ENCODE measurements at regions not wholly inside any gene's neighbourhood (a gene's known extent, or its start where the extent isn't known, plus 50 kb on each side); places are given as distances from the start of the nearest gene placed in this dataset.
A peak's percentile ranks its signal among the peaks of the same experiment; 100 is the strongest.

DNA sequence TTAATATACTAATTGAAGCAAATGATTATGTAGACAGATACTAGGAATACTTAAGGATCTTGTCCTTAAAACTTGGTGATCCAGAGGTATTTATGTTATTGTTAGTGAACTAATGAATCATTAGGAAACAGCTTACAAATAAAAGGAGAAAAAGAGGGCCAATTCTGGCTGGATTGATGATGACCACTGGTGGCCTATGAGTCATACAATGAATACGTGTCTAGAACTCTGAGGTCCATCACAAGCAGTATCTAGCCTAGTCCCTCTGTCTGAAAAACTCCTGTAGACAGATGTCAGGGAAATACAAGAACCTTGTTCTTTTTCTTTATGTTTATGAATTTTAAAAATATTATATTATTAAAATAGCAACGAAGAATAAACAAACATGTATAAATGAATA lies 51.7 kb upstream of the RTL1 start:
- intact Hi-C loops (cut with micrococcal nuclease) = loop anchor here (2.0 kb wide), 1 partner anchor 14 kb away; no protein-coding TSS in a partner anchor
- Histone ChIP-seq H2AFZ (ENCODE audit: low read depth, low read length) (no peak overlapping the region), H3K4me3 (replicated peaks in 1 of 3; ENCODE audit: insufficient read depth in 1 of 3, low read depth in 1 of 3, low read length in 3 of 3) (no peak overlapping the region), H3K9me3 (replicated peaks; ENCODE audit: control insufficient read depth, insufficient read depth, low read length) (no peaks in the 10 kb centered on the region), H3K4me1 (ENCODE audit: control insufficient read depth, extremely low read depth, insufficient read depth, low read length) (peaks cover 7% of the 10 kb centered on the region), H3K27me3 (ENCODE audit: control insufficient read depth in 2 of 2, insufficient read depth in 2 of 2, low read length in 2 of 2) (no peaks in the 10 kb centered on the region), H3K4me2 (ENCODE audit: insufficient read depth, low read length) (no peak overlapping the region), H3K79me2 (ENCODE audit: control insufficient read depth, insufficient read depth, low read length) (no peaks in the 10 kb centered on the region), H3K9me1 (replicated peaks; ENCODE audit: control insufficient read depth, extremely low read depth, insufficient read depth, low read length) (no peaks in the 10 kb centered on the region), H3K36me3 (ENCODE audit: control insufficient read depth in 2 of 2, extremely low read depth in 1 of 2, insufficient read depth in 2 of 2, low read length in 2 of 2) (peaks cover 0 to under 1% of the 10 kb centered on the region in 2 experiments), H4K20me1 (replicated peaks; ENCODE audit: control insufficient read depth, extremely low read depth, insufficient read depth, low read length) (no peaks in the 10 kb centered on the region), H3K27ac (ENCODE audit: insufficient read depth, low read depth, low read length) (no peak overlapping the region), H3K9ac (replicated peaks; ENCODE audit: extremely low read depth, insufficient read depth, low read length) (no peak overlapping the region)
- no TSS peak for BruUV-seq (replicated peaks)
- TF ChIP-seq JUN (IDR thresholded peaks at IDR 0.05; ENCODE audit: borderline replicate concordance, insufficient read depth, insufficient read length, low read depth) = peak; percentile 57
- TF ChIP-seq FOS (IDR thresholded peaks at IDR 0.05; ENCODE audit: borderline replicate concordance, insufficient read depth, low read length) = peak; percentile 84
- TF ChIP-seq EZH2 (IDR thresholded peaks at IDR 0.05; ENCODE audit: borderline replicate concordance, low read depth, low read length, severe bottlenecking) = no peak
- dilution Hi-C loops (cut with MboI; ENCODE audit: extremely low pct_ligation_motif_present, low sequenced_read_pairs) = no loop called here
- POLR2A ChIA-PET = no interaction called here
- DNase-seq (ENCODE audit: low read depth, low spot score) (peak; percentile 50), FAIRE-seq (peak; percentile 54)
- CTCF ChIA-PET = interaction anchor here (1.0 kb wide), 1 partner anchor 12 kb away, joined by 3 read pairs; no protein-coding TSS in a partner anchor

DNA sequence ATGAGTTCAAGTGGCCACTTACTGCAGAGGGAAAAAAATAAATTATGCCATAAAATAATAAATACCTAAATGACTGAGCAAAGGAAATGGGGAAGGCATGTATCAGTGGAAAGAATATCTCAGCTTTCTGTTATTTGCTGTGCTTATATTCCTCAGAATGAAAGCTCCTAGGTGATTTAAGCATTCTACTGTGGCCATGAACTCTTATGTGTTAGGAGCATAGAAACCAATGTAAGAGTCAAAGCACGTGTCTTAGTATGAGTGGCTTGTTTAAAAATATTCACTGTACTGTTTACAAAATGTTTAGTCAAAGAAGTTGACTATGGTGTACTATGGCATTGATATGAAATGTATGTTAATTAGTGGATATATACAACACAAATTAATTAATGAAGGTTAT lies 59.0 kb upstream of the RTL1 start:
- Histone ChIP-seq H3K27me3 (ENCODE audit: control insufficient read depth in 2 of 2, insufficient read depth in 2 of 2, low read length in 2 of 2) (no peaks in the 10 kb centered on the region), H3K4me1 (ENCODE audit: control insufficient read depth, extremely low read depth, insufficient read depth, low read length) (no peaks in the 10 kb centered on the region), H3K79me2 (ENCODE audit: control insufficient read depth, insufficient read depth, low read length) (no peaks in the 10 kb centered on the region), H3K36me3 (ENCODE audit: control insufficient read depth in 2 of 2, extremely low read depth in 1 of 2, insufficient read depth in 2 of 2, low read length in 2 of 2) (peaks cover 0 to 6% of the 10 kb centered on the region in 2 experiments), H4K20me1 (replicated peaks; ENCODE audit: control insufficient read depth, extremely low read depth, insufficient read depth, low read length) (no peaks in the 10 kb centered on the region), H3K9me3 (replicated peaks; ENCODE audit: control insufficient read depth, insufficient read depth, low read length) (no peaks in the 10 kb centered on the region), H3K9me1 (replicated peaks; ENCODE audit: control insufficient read depth, extremely low read depth, insufficient read depth, low read length) (no peaks in the 10 kb centered on the region), H2AFZ (ENCODE audit: low read depth, low read length) (no peak overlapping the region), H3K4me2 (ENCODE audit: insufficient read depth, low read length) (no peak overlapping the region), H3K9ac (replicated peaks; ENCODE audit: extremely low read depth, insufficient read depth, low read length) (no peak overlapping the region), H3K27ac (ENCODE audit: insufficient read depth, low read depth, low read length) (no peak overlapping the region), H3K4me3 (replicated peaks in 1 of 3; ENCODE audit: insufficient read depth in 1 of 3, low read depth in 1 of 3, low read length in 3 of 3) (no peak overlapping the region)
- FAIRE-seq (no peak), DNase-seq (ENCODE audit: low read depth, low spot score) (no peak)
- POLR2A ChIA-PET = no interaction called here
- CTCF ChIA-PET = no interaction called here
- TF ChIP-seq, protein P1, sequence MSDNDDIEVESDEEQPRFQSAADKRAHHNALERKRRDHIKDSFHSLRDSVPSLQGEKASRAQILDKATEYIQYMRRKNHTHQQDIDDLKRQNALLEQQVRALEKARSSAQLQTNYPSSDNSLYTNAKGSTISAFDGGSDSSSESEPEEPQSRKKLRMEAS (IDR thresholded peaks at IDR 0.05; ENCODE audit: insufficient read depth, insufficient read length) = no peak
- dilution Hi-C loops (cut with MboI; ENCODE audit: extremely low pct_ligation_motif_present, low sequenced_read_pairs) = no loop called here
- intact Hi-C loops (cut with micrococcal nuclease) = no loop called here
- BruUV-seq (replicated peaks) = no TSS peak

Measured in endothelial cell of umbilical vein (primary cell).